ENCODE measurements at regions not wholly inside any gene's neighbourhood (a gene's known extent, or its start where the extent isn't known, plus 50 kb on each side); places are given as distances from the start of the nearest gene placed in this dataset.

GRCh38 chr11:94678236-94678635 lies 89.9 kb upstream of the AMOTL1 start:
- TF ChIP-seq, protein P1, sequence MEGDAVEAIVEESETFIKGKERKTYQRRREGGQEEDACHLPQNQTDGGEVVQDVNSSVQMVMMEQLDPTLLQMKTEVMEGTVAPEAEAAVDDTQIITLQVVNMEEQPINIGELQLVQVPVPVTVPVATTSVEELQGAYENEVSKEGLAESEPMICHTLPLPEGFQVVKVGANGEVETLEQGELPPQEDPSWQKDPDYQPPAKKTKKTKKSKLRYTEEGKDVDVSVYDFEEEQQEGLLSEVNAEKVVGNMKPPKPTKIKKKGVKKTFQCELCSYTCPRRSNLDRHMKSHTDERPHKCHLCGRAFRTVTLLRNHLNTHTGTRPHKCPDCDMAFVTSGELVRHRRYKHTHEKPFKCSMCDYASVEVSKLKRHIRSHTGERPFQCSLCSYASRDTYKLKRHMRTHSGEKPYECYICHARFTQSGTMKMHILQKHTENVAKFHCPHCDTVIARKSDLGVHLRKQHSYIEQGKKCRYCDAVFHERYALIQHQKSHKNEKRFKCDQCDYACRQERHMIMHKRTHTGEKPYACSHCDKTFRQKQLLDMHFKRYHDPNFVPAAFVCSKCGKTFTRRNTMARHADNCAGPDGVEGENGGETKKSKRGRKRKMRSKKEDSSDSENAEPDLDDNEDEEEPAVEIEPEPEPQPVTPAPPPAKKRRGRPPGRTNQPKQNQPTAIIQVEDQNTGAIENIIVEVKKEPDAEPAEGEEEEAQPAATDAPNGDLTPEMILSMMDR (IDR thresholded peaks at IDR 0.05) = no peak
- no peak for TF ChIP-seq ZFX (IDR thresholded peaks at IDR 0.05; ENCODE audit: borderline replicate concordance)
